ENCODE measurements at regions not wholly inside any gene's neighbourhood (a gene's known extent, or its start where the extent isn't known, plus 50 kb on each side); places are given as distances from the start of the nearest gene placed in this dataset.

DNA sequence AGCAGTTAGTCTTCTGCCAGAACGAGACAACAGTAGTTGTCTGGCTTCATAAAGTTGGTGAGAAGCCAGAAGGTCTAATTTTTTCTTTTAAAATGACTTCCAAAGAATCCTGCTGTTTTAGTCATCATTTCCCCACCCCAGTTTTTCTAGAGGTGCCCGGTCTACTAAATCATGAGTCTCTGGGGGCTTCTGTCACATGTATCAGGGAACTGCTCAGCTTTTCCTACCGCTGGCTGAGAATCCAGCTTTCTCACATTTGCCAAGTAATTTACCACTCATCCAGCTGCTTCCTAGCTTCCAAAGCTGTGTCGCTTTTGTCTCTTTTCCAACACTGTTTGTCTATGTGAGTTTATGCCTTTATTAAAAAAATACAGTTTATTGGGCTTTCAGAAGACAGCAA, 183.3 kb downstream of the NSUN3 start:
- no peak overlapping the region for H3K27ac ChIP-seq (ENCODE audit: low read length in 2 of 2)
- Mint-ChIP-seq H3K4me3 (no peak overlapping the region), H3K4me1 (no peaks in the 10 kb centered on the region), H3K27ac (no peak overlapping the region), H3K9me3 (ENCODE audit: insufficient read depth) (no peaks in the 10 kb centered on the region), H3K27me3 (peaks cover 6% of the 10 kb centered on the region)
- CTCF ChIA-PET = interaction anchor here (1.2 kb wide), 1 partner anchor 9 kb away, joined by 3 read pairs; no protein-coding TSS in a partner anchor
- no peak for ATAC-seq (ENCODE audit: low read depth)
- H4K20me1 ChIP-seq (ENCODE audit: control insufficient read depth, insufficient read depth, low read length, poor library complexity, severe bottlenecking) = no peaks in the 10 kb centered on the region
- POLR2A ChIA-PET = no interaction called here
- H3K79me2 ChIP-seq (ENCODE audit: control insufficient read depth, insufficient read depth, low read length) = no peaks in the 10 kb centered on the region
- no peaks in the 10 kb centered on the region for H3K9me3 ChIP-seq (ENCODE audit: control extremely low read depth in 1 of 3, control insufficient read depth in 2 of 3, insufficient read depth in 1 of 3, low read length in 2 of 3)
- no peak overlapping the region for H3K4me3 ChIP-seq (ENCODE audit: control extremely low read depth in 1 of 5, extremely low read depth in 1 of 5, insufficient read depth in 1 of 5, low read depth in 2 of 5, low read length in 4 of 5)
- H2AFZ ChIP-seq (ENCODE audit: insufficient read depth, low read depth, low read length, poor library complexity, severe bottlenecking) = no peak overlapping the region
- intact Hi-C loops (cut with micrococcal nuclease) = loop anchor here (10.0 kb wide), 1 partner anchor 241 kb away; no protein-coding TSS in a partner anchor
- H3K4me2 ChIP-seq (replicated peaks; ENCODE audit: low read depth, low read length, poor library complexity, severe bottlenecking) = no peak overlapping the region
- peaks cover 0 to 5% (median 0%) of the 10 kb centered on the region in 4 experiments for H3K27me3 ChIP-seq (replicated peaks in 1 of 4; ENCODE audit: control extremely low read depth in 1 of 4, control insufficient read depth in 3 of 4, insufficient read depth in 4 of 4, low read length in 3 of 4)
- WGBS (ENCODE audit: insufficient coverage) = 94% methylated on average over 2 of the region's 4 CpGs
- no peak overlapping the region for H3K9ac ChIP-seq (ENCODE audit: low read length)
- TF ChIP-seq EZH2 (IDR thresholded peaks at IDR 0.05; ENCODE audit: borderline replicate concordance, insufficient read depth, low read depth, low read length, poor library complexity, severe bottlenecking) = no peak
- TF ChIP-seq CTCF (IDR thresholded peaks at IDR 0.05) = no peak
- no peak for DNase-seq
- H3K36me3 ChIP-seq (replicated peaks in 1 of 2; ENCODE audit: control extremely low read depth in 1 of 2, control insufficient read depth in 1 of 2, extremely low read depth in 1 of 2, insufficient read depth in 2 of 2, low read length in 1 of 2) = no peaks in the 10 kb centered on the region
- H3K4me1 ChIP-seq (ENCODE audit: control insufficient read depth in 2 of 2, insufficient read depth in 2 of 2, low read length in 2 of 2) = no peaks in the 10 kb centered on the region

GRCh38 chr3:94248042-94248441, 185.2 kb downstream of the NSUN3 start:
- H3K27me3 ChIP-seq (replicated peaks in 1 of 4; ENCODE audit: control extremely low read depth in 1 of 4, control insufficient read depth in 3 of 4, insufficient read depth in 4 of 4, low read length in 3 of 4) = peaks cover 0 to 5% (median 0%) of the 10 kb centered on the region in 4 experiments
- no peaks in the 10 kb centered on the region for H3K4me1 Mint-ChIP-seq
- ATAC-seq (ENCODE audit: low read depth) (no peak), DNase-seq (no peak)
- no peaks in the 10 kb centered on the region for H3K79me2 ChIP-seq (ENCODE audit: control insufficient read depth, insufficient read depth, low read length)
- no peak overlapping the region for H3K27ac Mint-ChIP-seq
- H4K20me1 ChIP-seq (ENCODE audit: control insufficient read depth, insufficient read depth, low read length, poor library complexity, severe bottlenecking) = no peaks in the 10 kb centered on the region
- no peak overlapping the region for H3K4me3 ChIP-seq (ENCODE audit: control extremely low read depth in 1 of 5, extremely low read depth in 1 of 5, insufficient read depth in 1 of 5, low read depth in 2 of 5, low read length in 4 of 5)
- no peak for TF ChIP-seq EZH2 (IDR thresholded peaks at IDR 0.05; ENCODE audit: borderline replicate concordance, insufficient read depth, low read depth, low read length, poor library complexity, severe bottlenecking)
- TF ChIP-seq CTCF (IDR thresholded peaks at IDR 0.05) = no peak
- H3K4me2 ChIP-seq (replicated peaks; ENCODE audit: low read depth, low read length, poor library complexity, severe bottlenecking) = no peak overlapping the region
- ChIA-PET POLR2A (no interaction called here), CTCF (interaction anchor here (0.9 to 2.5 kb wide), 3 partner anchors 9 to 15 kb away, joined by 3 to 9 read pairs (median 4); no protein-coding TSS in a partner anchor)
- H3K36me3 ChIP-seq (replicated peaks in 1 of 2; ENCODE audit: control extremely low read depth in 1 of 2, control insufficient read depth in 1 of 2, extremely low read depth in 1 of 2, insufficient read depth in 2 of 2, low read length in 1 of 2) = no peaks in the 10 kb centered on the region
- H3K27me3 Mint-ChIP-seq = peaks cover 6% of the 10 kb centered on the region
- WGBS (ENCODE audit: insufficient coverage) = 100% methylated on average over 1 of the region's 1 CpG
- no peaks in the 10 kb centered on the region for H3K4me1 ChIP-seq (ENCODE audit: control insufficient read depth in 2 of 2, insufficient read depth in 2 of 2, low read length in 2 of 2)
- no peak overlapping the region for H2AFZ ChIP-seq (ENCODE audit: insufficient read depth, low read depth, low read length, poor library complexity, severe bottlenecking)
- H3K27ac ChIP-seq (ENCODE audit: low read length in 2 of 2) = no peak overlapping the region
- intact Hi-C loops (cut with micrococcal nuclease) = loop anchor here (10.0 kb wide), 1 partner anchor 243 kb away; no protein-coding TSS in a partner anchor
- H3K9me3 Mint-ChIP-seq (ENCODE audit: insufficient read depth) = no peaks in the 10 kb centered on the region
- no peaks in the 10 kb centered on the region for H3K9me3 ChIP-seq (ENCODE audit: control extremely low read depth in 1 of 3, control insufficient read depth in 2 of 3, insufficient read depth in 1 of 3, low read length in 2 of 3)
- H3K4me3 Mint-ChIP-seq = no peak overlapping the region
- no peak overlapping the region for H3K9ac ChIP-seq (ENCODE audit: low read length)

Measured in B cell (primary cell).